ENCODE measurements at regions not wholly inside any gene's neighbourhood (a gene's known extent, or its start where the extent isn't known, plus 50 kb on each side); places are given as distances from the start of the nearest gene placed in this dataset.

GRCh38 chr2:40646642-40647041 is 194.8 kb upstream of the SLC8A1 start:
- Histone ChIP-seq H3K36me3 (no peaks in the 10 kb centered on the region), H3K27ac (no peak overlapping the region), H3K4me3 (no peak overlapping the region), H3K27me3 (peaks cover 3% of the 10 kb centered on the region), H3K4me1 (ENCODE audit: insufficient read depth) (no peaks in the 10 kb centered on the region), H3K9me3 (no peaks in the 10 kb centered on the region)
- DNase-seq = no peak
- intact Hi-C loops (cut with DNase I) = no loop called here
- 95 to 98% (median 97%) methylated on average over 2 of the region's 2 CpGs for WGBS, 3 donors
- TF ChIP-seq EP300 (IDR thresholded peaks at IDR 0.05) (no peak), POLR2A (IDR thresholded peaks at IDR 0.05) (no peak)
- TF ChIP-seq, protein P1, sequence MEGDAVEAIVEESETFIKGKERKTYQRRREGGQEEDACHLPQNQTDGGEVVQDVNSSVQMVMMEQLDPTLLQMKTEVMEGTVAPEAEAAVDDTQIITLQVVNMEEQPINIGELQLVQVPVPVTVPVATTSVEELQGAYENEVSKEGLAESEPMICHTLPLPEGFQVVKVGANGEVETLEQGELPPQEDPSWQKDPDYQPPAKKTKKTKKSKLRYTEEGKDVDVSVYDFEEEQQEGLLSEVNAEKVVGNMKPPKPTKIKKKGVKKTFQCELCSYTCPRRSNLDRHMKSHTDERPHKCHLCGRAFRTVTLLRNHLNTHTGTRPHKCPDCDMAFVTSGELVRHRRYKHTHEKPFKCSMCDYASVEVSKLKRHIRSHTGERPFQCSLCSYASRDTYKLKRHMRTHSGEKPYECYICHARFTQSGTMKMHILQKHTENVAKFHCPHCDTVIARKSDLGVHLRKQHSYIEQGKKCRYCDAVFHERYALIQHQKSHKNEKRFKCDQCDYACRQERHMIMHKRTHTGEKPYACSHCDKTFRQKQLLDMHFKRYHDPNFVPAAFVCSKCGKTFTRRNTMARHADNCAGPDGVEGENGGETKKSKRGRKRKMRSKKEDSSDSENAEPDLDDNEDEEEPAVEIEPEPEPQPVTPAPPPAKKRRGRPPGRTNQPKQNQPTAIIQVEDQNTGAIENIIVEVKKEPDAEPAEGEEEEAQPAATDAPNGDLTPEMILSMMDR (IDR thresholded peaks at IDR 0.05) = no peak

DNA sequence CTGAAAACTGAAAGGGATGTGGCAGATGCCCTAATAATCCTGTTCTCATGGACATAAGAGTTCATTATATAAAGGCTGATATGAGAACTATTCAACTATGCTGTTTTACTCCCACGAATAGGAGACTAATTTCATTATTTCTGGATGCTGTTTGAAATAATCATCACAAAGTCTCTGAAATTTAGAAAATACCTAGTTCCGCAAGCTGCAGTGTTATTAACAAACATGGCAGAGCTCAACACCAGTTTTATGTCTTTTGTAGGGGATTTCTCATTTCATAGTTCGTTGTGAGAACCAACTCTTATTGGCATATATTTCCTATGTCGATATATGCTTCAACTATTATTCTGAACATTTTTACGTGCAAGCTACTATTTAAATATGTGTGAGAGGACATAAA is 200.3 kb upstream of the SLC8A1 start:
- DNase-seq = no peak
- no peak overlapping the region for H3K4me3 ChIP-seq
- H3K9me3 ChIP-seq = no peaks in the 10 kb centered on the region
- WGBS, 3 donors = 92% methylated on average over 5 of the region's 5 CpGs
- H3K4me1 ChIP-seq (ENCODE audit: insufficient read depth) = no peaks in the 10 kb centered on the region
- peaks cover 3% of the 10 kb centered on the region for H3K27me3 ChIP-seq
- no peaks in the 10 kb centered on the region for H3K36me3 ChIP-seq
- intact Hi-C loops (cut with DNase I) = no loop called here
- no peak for TF ChIP-seq EP300 (IDR thresholded peaks at IDR 0.05)
- TF ChIP-seq, protein P1 (IDR thresholded peaks at IDR 0.05) = no peak
- H3K27ac ChIP-seq = no peak overlapping the region

DNA sequence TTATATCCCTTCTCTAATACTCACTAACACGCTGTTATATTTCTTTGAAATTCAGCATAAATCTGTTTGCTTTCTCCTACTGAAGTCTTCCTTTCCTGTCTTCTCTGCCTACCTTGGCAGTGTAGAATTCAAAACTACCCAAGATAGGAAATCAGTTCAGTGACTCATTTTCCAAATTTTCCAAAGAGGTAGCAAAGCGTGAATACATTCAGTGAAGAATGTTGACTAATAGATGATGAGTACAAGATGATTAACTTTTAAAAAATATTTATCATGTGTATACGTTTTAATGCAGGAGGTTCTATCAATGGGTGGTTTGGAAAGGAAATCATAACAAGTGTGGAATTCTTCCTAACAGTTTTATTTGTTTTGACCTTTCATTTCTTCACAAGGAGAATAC is 201.9 kb upstream of the SLC8A1 start:
- H3K27ac ChIP-seq = no peak overlapping the region
- H3K36me3 ChIP-seq = no peaks in the 10 kb centered on the region
- TF ChIP-seq, protein P1 (IDR thresholded peaks at IDR 0.05) = no peak
- TF ChIP-seq POLR2A (IDR thresholded peaks at IDR 0.05) (no peak), EP300 (IDR thresholded peaks at IDR 0.05) (no peak)
- no peaks in the 10 kb centered on the region for H3K4me1 ChIP-seq (ENCODE audit: insufficient read depth)
- intact Hi-C loops (cut with DNase I) = no loop called here
- no peak for DNase-seq
- no peaks in the 10 kb centered on the region for H3K9me3 ChIP-seq
- WGBS, 3 donors = 78 to 79% (median 79%) methylated on average over 3 of the region's 3 CpGs
- no peak overlapping the region for H3K4me3 ChIP-seq
- peaks cover 3% of the 10 kb centered on the region for H3K27me3 ChIP-seq

DNA sequence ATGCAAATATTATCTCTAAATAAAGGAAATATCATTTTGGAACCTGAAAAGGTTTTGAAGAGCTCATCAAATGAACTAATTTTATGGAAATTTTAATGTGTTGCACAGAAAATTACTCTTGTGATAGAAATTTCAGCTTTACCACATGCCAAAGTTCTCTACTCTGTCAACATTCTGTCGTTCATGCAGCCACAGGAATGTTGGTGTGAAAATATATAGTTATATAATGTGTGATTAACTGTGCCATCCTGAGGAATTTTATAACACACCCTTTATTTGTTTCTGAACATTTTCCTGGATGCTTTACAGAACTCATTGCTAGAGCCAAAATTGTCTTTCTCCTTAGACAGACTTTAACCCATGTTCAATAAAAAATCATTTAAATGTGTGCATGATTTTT is 202.5 kb upstream of the SLC8A1 start:
- TF ChIP-seq POLR2A (IDR thresholded peaks at IDR 0.05) = no peak
- no peak for DNase-seq
- Histone ChIP-seq H3K9me3 (no peaks in the 10 kb centered on the region), H3K27me3 (peaks cover 3% of the 10 kb centered on the region), H3K36me3 (no peaks in the 10 kb centered on the region), H3K4me3 (no peak overlapping the region), H3K4me1 (ENCODE audit: insufficient read depth) (no peaks in the 10 kb centered on the region), H3K27ac (no peak overlapping the region)
- WGBS, 3 donors = 34 to 51% (median 35%) methylated on average over 1 of the region's 1 CpG
- intact Hi-C loops (cut with DNase I) = no loop called here

DNA sequence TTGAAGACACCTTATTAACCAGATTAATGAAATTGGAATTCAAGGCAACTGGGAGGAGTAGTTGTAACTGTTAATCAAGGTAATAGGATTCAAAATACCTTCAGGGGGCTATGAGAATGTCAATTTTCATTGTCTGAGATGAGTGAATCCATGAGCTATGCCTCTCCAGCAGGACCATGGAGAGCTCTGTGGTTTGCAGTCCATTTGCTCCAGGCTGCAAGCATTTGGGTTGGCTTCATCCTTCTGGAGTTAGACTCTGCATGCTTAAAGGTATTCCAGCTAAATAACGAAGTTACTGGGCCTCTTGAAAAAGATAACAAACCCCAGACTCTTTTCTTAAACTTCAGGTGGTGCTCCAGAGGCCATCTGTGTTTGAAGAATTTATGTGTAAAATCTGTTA is 207.1 kb upstream of the SLC8A1 start:
- TF ChIP-seq EP300 (IDR thresholded peaks at IDR 0.05) = no peak
- TF ChIP-seq POLR2A (IDR thresholded peaks at IDR 0.05) = no peak
- TF ChIP-seq, protein P1 (IDR thresholded peaks at IDR 0.05) = no peak
- Histone ChIP-seq H3K4me3 (no peak overlapping the region), H3K36me3 (no peaks in the 10 kb centered on the region), H3K4me1 (ENCODE audit: insufficient read depth) (no peaks in the 10 kb centered on the region), H3K9me3 (no peaks in the 10 kb centered on the region), H3K27me3 (no peaks in the 10 kb centered on the region), H3K27ac (no peak overlapping the region)
- intact Hi-C loops (cut with DNase I) = no loop called here
- DNase-seq = no peak
- 3 to 5% (median 3%) methylated on average over 1 of the region's 1 CpG for WGBS, 3 donors
